Activated CD8-positive, alpha-beta T cell treated with anti-CD3 and anti-CD28 coated beads, Interleukin-2, amount 10 ng/mL, durations not matched to agents 7 days and 5 days (primary cell): ENCODE measurements at regions not wholly inside any gene's neighbourhood (a gene's known extent, or its start where the extent isn't known, plus 50 kb on each side); places are given as distances from the start of the nearest gene placed in this dataset.
"Not testable (repeated sequence)": the region's sequence is repeated elsewhere in the genome, so short reads cannot be mapped to it uniquely, and the experiment has no call there.

Experiments
- ATAC-seq: fragments of 150-1000 bp; cut with Tn5 transposase; one replicate; pipeline ENCODE4 v1.10.0; 2021; ENCODE audit warnings: moderate library complexity
- CTCF ChIA-PET: fragments of 350-600 bp; sonication (Branson Sonifier 250); formaldehyde crosslinking; loops from one replicate; lab custom pipeline; 2021; ENCODE audit warnings: antibody characterized with exemption; lab: Charles Lee
- POLR2A ChIA-PET: fragments of 350-600 bp; sonication (Branson Sonifier 250); formaldehyde crosslinking; loops from one replicate; lab custom pipeline; 2021; ENCODE audit warnings: antibody characterized with exemption; lab: Charles Lee
- DNase-seq: peaks from one replicate; pipeline ENCODE4 v3.0.0-alpha.2; 2020
- H3K27ac Mint-ChIP-seq: one replicate; pipeline ENCODE4 v1.8.0; 2021; ENCODE audit warnings: mild to moderate bottlenecking, mixed read lengths
- H3K27me3 Mint-ChIP-seq: one replicate; pipeline ENCODE4 v1.8.0; 2021; ENCODE audit warnings: low read depth, mixed read lengths
- H3K36me3 Mint-ChIP-seq: one replicate; pipeline ENCODE4 v1.8.0; 2021; ENCODE audit warnings: low read depth, mixed read lengths
- H3K4me1 Mint-ChIP-seq: one replicate; pipeline ENCODE4 v1.8.0; 2021; ENCODE audit warnings: low read depth, mixed read lengths
- H3K4me3 Mint-ChIP-seq: one replicate; pipeline ENCODE4 v1.8.0; 2021; ENCODE audit warnings: mild to moderate bottlenecking, mixed read lengths
- H3K9me3 Mint-ChIP-seq: one replicate; pipeline ENCODE4 v1.8.0; 2022; ENCODE audit warnings: mixed read lengths; ENCODE audit not compliant: insufficient read depth

- no peak overlapping the region for H3K4me3 Mint-ChIP-seq
These were observed 243.8 kb upstream of the HHIP start for GRCh38 chr4:144402176-144402575.

GRCh38 chr4:144402999-144403398 lies 243.0 kb upstream of the HHIP start:
- DNase-seq (no peak), ATAC-seq (no peak)
- H3K27me3 Mint-ChIP-seq = no peaks in the 10 kb centered on the region
- no peaks in the 10 kb centered on the region for H3K36me3 Mint-ChIP-seq
- POLR2A ChIA-PET = no interaction called here
- H3K4me1 Mint-ChIP-seq = no peaks in the 10 kb centered on the region
- no peak overlapping the region for H3K27ac Mint-ChIP-seq
- CTCF ChIA-PET = no interaction called here
- H3K4me3 Mint-ChIP-seq = no peak overlapping the region
- H3K9me3 Mint-ChIP-seq = no peaks in the 10 kb centered on the region

More at GRCh38 chr4:144402176-144402575, 243.8 kb upstream of the HHIP start:
- Mint-ChIP-seq H3K4me1 (no peaks in the 10 kb centered on the region), H3K27ac (no peak overlapping the region), H3K9me3 (no peaks in the 10 kb centered on the region), H3K36me3 (no peaks in the 10 kb centered on the region), H3K27me3 (no peaks in the 10 kb centered on the region)
- POLR2A ChIA-PET = no interaction called here
- DNase-seq (no peak), ATAC-seq (no peak)
- CTCF ChIA-PET = no interaction called here

GRCh38 chr4:144403893-144404292 lies 242.1 kb upstream of the HHIP start:
- no peaks in the 10 kb centered on the region for H3K36me3 Mint-ChIP-seq
- ATAC-seq (no peak), DNase-seq (no peak)
- no peaks in the 10 kb centered on the region for H3K4me1 Mint-ChIP-seq
- no peaks in the 10 kb centered on the region for H3K27me3 Mint-ChIP-seq
- ChIA-PET CTCF (no interaction called here), POLR2A (no interaction called here)
- no peaks in the 10 kb centered on the region for H3K9me3 Mint-ChIP-seq
- H3K27ac Mint-ChIP-seq = no peak overlapping the region
- no peak overlapping the region for H3K4me3 Mint-ChIP-seq

- ATAC-seq = no peak
- Mint-ChIP-seq H3K36me3 (no peaks in the 10 kb centered on the region), H3K27ac (no peak overlapping the region), H3K4me1 (no peaks in the 10 kb centered on the region), H3K27me3 (no peaks in the 10 kb centered on the region), H3K4me3 (no peak overlapping the region), H3K9me3 (no peaks in the 10 kb centered on the region)
- CTCF ChIA-PET = no interaction called here
- DNase-seq = no peak
- POLR2A ChIA-PET = no interaction called here
These were observed 236.4 kb upstream of the HHIP start for GRCh38 chr4:144409525-144409924.

- no peak for ATAC-seq
- Mint-ChIP-seq H3K36me3 (no peaks in the 10 kb centered on the region), H3K9me3 (no peaks in the 10 kb centered on the region), H3K4me3 (no peak overlapping the region), H3K27ac (no peak overlapping the region), H3K4me1 (no peaks in the 10 kb centered on the region), H3K27me3 (no peaks in the 10 kb centered on the region)
- no peak for DNase-seq
- CTCF ChIA-PET = no interaction called here
- POLR2A ChIA-PET = no interaction called here
These were observed 235.6 kb upstream of the HHIP start for GRCh38 chr4:144410230-144410783.

- Mint-ChIP-seq H3K4me3 (no peak overlapping the region), H3K27me3 (no peaks in the 10 kb centered on the region), H3K27ac (no peak overlapping the region), H3K4me1 (no peaks in the 10 kb centered on the region), H3K9me3 (no peaks in the 10 kb centered on the region), H3K36me3 (no peaks in the 10 kb centered on the region)
- POLR2A ChIA-PET = no interaction called here
- no peak for ATAC-seq
- CTCF ChIA-PET = no interaction called here
- DNase-seq = no peak
These were observed 234.8 kb upstream of the HHIP start for GRCh38 chr4:144411119-144411518.

- Mint-ChIP-seq H3K27ac (no peak overlapping the region), H3K27me3 (no peaks in the 10 kb centered on the region), H3K4me1 (no peaks in the 10 kb centered on the region), H3K4me3 (no peak overlapping the region), H3K9me3 (no peaks in the 10 kb centered on the region), H3K36me3 (no peaks in the 10 kb centered on the region)
- DNase-seq (no peak), ATAC-seq (no peak)
- ChIA-PET POLR2A (no interaction called here), CTCF (no interaction called here)
These were observed 234.3 kb upstream of the HHIP start for GRCh38 chr4:144411700-144412099.

GRCh38 chr4:144421056-144421455 lies 224.9 kb upstream of the HHIP start:
- no peak for ATAC-seq
- Mint-ChIP-seq H3K9me3 (no peaks in the 10 kb centered on the region), H3K27me3 (no peaks in the 10 kb centered on the region), H3K4me1 (no peaks in the 10 kb centered on the region), H3K36me3 (no peaks in the 10 kb centered on the region), H3K27ac (no peak overlapping the region), H3K4me3 (no peak overlapping the region)
- DNase-seq = no peak
- ChIA-PET CTCF (no interaction called here), POLR2A (no interaction called here)

DNA sequence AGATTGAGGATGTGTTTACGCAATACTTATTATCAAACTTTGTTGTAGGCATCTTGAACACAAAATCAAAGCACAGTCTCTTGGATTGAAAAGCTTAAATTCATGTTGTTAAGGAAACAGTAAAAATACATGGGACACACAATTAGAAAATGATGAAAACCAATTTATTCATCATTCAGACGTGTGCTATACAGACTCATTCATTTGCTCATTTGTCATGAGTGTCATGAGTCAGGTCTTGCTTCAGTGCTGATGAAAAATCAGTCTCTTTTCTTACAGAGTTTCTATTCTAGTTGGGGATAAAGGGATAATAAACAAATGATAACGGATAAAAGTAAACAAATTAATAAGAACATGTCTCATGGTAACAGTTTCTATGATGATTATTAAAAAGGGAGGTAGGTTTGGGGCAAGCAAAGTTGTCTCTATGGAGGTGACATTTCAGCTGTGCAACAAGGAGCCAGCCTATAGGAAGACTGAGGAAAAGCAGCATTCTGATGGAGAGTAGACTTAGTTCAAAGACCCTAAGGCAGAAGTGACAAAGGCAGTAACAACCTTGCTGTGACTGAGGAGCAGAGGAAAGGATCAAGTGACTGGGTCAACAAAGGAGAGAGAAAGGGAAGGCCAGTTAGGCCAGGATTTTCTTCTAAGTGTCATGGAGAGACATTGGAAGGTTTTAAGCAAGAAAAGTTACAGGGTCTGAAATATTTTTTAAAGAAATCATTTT lies 224.0 kb upstream of the HHIP start:
- no peak for ATAC-seq
- Mint-ChIP-seq H3K27me3 (no peaks in the 10 kb centered on the region), H3K4me3 (no peak overlapping the region), H3K36me3 (no peaks in the 10 kb centered on the region), H3K27ac (no peak overlapping the region), H3K4me1 (no peaks in the 10 kb centered on the region), H3K9me3 (no peaks in the 10 kb centered on the region)
- DNase-seq = no peak
- POLR2A ChIA-PET = no interaction called here
- CTCF ChIA-PET = no interaction called here

GRCh38 chr4:144423930-144424329 lies 222.0 kb upstream of the HHIP start:
- Mint-ChIP-seq H3K9me3 (no peaks in the 10 kb centered on the region), H3K4me1 (no peaks in the 10 kb centered on the region), H3K27me3 (no peaks in the 10 kb centered on the region), H3K27ac (no peak overlapping the region), H3K4me3 (no peak overlapping the region), H3K36me3 (no peaks in the 10 kb centered on the region)
- DNase-seq (no peak), ATAC-seq (no peak)
- ChIA-PET CTCF (no interaction called here), POLR2A (no interaction called here)

GRCh38 chr4:144426023-144426422 lies 219.9 kb upstream of the HHIP start:
- H3K36me3 Mint-ChIP-seq, H3K9me3 Mint-ChIP-seq, CTCF ChIA-PET, H3K27ac Mint-ChIP-seq, DNase-seq, POLR2A ChIA-PET, H3K4me1 Mint-ChIP-seq, ATAC-seq, H3K4me3 Mint-ChIP-seq, H3K27me3 Mint-ChIP-seq: not testable (repeated sequence)

- Mint-ChIP-seq H3K4me3 (no peak overlapping the region), H3K4me1 (no peaks in the 10 kb centered on the region), H3K27me3 (no peaks in the 10 kb centered on the region), H3K36me3 (no peaks in the 10 kb centered on the region), H3K9me3 (no peaks in the 10 kb centered on the region), H3K27ac (no peak overlapping the region)
- CTCF ChIA-PET = no interaction called here
- DNase-seq (no peak), ATAC-seq (no peak)
- POLR2A ChIA-PET = no interaction called here
These were observed 203.2 kb upstream of the HHIP start for GRCh38 chr4:144442713-144443112.

- DNase-seq (no peak), ATAC-seq (no peak)
- Mint-ChIP-seq H3K9me3 (no peaks in the 10 kb centered on the region), H3K27ac (no peak overlapping the region), H3K4me1 (no peaks in the 10 kb centered on the region), H3K4me3 (no peak overlapping the region), H3K36me3 (no peaks in the 10 kb centered on the region), H3K27me3 (no peaks in the 10 kb centered on the region)
- ChIA-PET POLR2A (no interaction called here), CTCF (no interaction called here)
These were observed 196.3 kb upstream of the HHIP start for GRCh38 chr4:144449611-144450010.
